ENCODE measurements at regions not wholly inside any gene's neighbourhood (a gene's known extent, or its start where the extent isn't known, plus 50 kb on each side); places are given as distances from the start of the nearest gene placed in this dataset.
"Not testable (repeated sequence)": the region's sequence is repeated elsewhere in the genome, so short reads cannot be mapped to it uniquely, and the experiment has no call there.

GRCh38 chr12:111274777-111275176, 94.1 kb downstream of the PHETA1 start:
- DNase-seq (ENCODE audit: low read depth in 2 of 3, low spot score in 2 of 3), result peak in 2 of 3 donors; percentile 14 to 31

DNA sequence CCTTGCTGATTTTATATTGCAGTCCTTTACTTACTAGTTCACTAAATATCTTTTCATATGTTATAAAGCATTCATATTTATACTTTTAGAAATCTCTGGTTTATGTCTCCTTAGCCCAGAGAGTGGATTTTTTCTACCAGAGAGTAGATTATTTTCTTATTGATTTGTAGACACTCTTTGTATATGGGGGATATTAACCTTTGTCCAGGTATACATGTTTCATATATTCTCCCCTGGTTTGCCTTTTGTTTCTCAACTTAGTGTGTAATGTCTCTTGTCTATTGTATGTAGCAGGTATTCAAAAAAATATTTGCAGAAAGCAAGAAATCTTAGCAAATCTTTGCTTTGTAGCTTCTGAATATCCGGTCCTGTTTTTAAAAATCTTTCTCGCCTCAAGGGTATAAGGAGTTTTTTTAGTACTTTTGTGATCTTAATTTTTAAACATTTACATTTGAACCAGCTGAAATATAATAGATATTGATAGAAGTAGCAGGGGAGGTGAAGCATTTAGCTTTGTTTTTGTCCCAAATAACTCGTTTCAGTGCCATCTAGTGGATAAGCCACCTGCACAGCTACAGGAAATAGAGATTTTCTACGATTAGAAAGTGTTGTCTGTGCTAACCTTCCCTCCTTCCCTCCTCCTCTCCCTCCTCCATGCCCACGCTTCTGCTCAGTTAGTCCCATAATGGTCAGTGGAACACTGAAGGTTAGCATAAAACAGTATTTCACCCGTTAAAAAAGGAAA, 97.0 kb downstream of the PHETA1 start:
- peak in 1 of 3 donors; percentile 26 for DNase-seq (ENCODE audit: low read depth in 2 of 3, low spot score in 2 of 3)

DNA sequence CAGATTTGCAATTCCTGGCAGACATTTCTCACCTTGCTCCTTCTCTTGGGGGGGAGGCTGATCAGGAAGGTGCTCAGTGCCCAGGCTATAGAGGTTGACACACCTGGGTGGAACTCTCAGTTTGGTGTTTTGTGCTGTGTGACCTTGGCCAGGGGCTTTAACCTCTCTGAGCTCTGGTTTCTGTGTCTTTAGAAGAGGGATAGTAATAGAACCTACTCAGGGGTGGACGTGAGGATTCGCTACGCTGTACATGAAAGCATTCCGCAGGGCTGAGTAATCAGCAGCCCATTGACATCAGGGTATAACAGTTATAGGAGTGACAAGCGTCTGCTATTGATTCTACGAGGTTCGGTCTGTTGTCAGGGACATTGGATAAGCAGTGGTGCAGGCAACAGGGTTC, 98.1 kb downstream of the PHETA1 start:
- DNase-seq (ENCODE audit: low read depth in 2 of 3, low spot score in 2 of 3), result no peak

- DNase-seq (ENCODE audit: low read depth in 2 of 3, low spot score in 2 of 3), result no peak
Measured at GRCh38 chr12:111270239-111270638, 98.7 kb downstream of the PHETA1 start.

- DNase-seq (ENCODE audit: low read depth in 2 of 3, low spot score in 2 of 3), result no peak
Measured at GRCh38 chr12:111269718-111270117, 99.2 kb downstream of the PHETA1 start.

DNA sequence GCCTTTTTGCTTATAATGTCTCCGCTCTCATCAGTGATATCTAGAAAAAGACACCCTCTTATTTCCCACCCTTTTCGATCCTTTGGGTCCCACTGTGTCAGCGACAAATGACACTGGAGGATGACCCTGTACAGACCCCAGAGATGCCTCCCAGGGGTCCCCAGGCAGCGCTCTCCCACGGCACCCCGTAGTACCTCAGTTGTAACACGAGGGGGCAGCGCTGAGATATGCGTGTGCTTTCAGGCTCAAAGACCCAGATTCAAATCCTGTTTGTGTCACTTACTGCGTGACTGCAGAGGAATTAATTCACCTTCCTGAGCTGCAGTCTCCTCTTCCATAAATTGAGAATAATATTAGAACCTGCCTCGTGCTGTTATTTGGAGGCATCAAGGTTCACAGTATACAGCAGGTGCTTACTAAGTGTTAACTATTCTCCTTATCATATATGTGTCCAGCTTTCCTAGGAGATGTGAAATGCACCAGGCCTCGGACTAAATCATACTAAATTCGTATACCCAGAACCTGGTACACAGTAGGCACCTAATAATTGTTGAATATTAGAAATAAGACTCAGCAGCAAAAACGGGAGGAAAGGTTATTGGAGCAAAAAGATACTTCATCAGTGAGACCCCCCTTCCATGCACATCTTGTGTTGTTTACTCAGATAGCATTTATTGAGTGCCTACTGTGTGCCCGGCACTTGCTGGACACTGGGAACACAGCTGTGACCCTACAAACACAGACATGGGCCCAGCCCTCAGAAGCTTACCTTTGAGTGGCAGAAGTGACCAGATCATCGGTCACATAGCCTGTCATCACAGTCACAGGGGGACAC, 99.9 kb downstream of the PHETA1 start:
- DNase-seq (ENCODE audit: low read depth in 2 of 3, low spot score in 2 of 3), result peak in 1 of 3 donors; percentile 17

GRCh38 chr12:111267144-111267543, 101.8 kb downstream of the PHETA1 start:
- DNase-seq (ENCODE audit: low read depth in 2 of 3, low spot score in 2 of 3), result no peak

- DNase-seq (ENCODE audit: low read depth in 2 of 3, low spot score in 2 of 3), result no peak
Measured at GRCh38 chr12:111261911-111262676, 106.8 kb downstream of the PHETA1 start.

- no peak for DNase-seq (ENCODE audit: low read depth in 2 of 3, low spot score in 2 of 3)
Measured at GRCh38 chr12:111260732-111261131, 108.2 kb downstream of the PHETA1 start.

- DNase-seq (ENCODE audit: low read depth in 2 of 3, low spot score in 2 of 3), result no peak
Measured at GRCh38 chr12:111259231-111259630, 109.7 kb downstream of the PHETA1 start.

- not testable (repeated sequence) for DNase-seq (ENCODE audit: low read depth in 2 of 3, low spot score in 2 of 3)
Measured at GRCh38 chr12:111258081-111258480, 110.8 kb downstream of the PHETA1 start.

DNA sequence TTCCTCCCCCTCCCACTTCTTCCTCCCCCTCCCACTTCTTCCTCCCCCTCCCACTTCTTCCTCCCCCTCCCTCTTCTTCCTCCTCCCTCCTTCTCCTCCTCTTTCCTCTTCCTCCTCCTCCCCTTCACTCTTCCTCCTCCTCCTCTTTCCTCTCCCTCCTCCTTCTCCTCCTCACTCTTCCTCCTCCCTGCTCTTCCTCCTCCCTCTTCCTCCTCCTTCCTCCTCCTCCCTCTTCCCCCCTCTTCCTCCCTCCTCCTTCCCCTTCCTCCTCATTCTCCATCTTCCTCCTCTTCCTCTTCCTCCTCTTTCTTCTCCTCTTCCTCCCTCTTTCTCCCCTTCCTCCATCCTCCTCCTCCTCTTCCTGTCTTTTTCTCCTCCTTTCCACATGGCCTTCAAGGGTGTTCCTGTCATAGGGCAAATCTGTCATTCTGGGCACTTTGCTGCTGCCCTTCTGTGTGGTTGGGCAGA, 111.4 kb downstream of the PHETA1 start:
- no peak for DNase-seq (ENCODE audit: low read depth in 2 of 3, low spot score in 2 of 3)

GRCh38 chr12:111256629-111257434, 112.1 kb downstream of the PHETA1 start:
- DNase-seq (ENCODE audit: low read depth in 2 of 3, low spot score in 2 of 3), result no peak

DNA sequence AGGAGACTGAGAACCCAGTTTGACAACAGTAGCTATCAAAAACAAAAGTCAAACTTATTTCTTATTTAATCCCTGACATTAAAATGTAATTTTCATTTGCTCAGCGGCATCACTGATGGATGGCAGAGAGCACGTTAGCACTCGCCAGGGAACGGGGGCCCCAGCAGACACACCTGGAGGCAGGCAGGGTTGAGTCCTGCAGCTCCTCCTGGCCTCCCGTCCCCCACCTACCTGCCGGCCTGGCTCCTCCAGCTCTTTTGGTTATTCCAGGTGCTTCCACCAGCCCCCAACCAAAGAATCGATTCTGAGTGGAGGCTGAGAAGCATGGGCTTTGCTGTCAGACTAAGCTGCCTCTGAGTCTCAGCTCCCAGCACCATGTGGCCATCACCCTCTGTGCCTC, 113.6 kb downstream of the PHETA1 start:
- no peak for DNase-seq (ENCODE audit: low read depth in 2 of 3, low spot score in 2 of 3)

DNA sequence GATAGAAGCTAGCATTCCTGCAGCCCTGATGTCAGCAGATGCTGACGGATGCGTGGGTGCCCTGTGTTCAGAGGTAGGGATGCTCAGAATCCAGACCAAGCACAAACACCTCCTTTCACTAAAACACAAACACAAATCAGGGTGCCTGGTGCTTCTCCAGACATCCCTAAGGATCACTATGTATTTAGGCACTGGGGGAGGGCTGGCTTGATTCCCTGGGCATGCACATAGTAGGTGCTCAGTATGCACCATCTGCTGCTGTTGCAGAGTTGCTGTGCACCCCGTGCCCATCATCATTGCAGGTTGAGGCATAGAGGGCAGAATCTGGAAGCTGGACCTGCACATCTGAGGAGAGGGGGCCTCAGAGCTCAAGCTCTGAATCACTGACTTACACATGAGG, 114.8 kb downstream of the PHETA1 start:
- DNase-seq (ENCODE audit: low read depth in 2 of 3, low spot score in 2 of 3), result no peak

DNA sequence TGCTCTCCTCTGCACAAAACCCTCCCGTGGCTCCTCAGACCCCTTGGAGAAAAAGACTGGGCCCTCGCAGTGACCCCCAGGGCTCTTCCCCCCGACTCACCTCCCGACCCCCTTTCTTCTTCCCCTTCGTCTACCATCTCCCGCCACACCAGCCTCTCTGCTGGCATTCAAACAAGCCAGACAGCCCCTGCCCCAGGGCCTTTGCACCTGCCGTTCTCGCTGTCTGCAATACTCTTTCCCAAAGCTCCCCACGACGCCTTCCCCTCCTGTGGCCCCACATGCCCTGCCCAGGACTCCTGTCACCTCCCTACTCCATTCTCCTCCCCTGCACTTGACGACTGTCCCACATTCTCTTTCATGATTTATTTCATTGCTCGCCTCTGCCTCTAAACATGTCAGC, 115.7 kb downstream of the PHETA1 start:
- no peak for DNase-seq (ENCODE audit: low read depth in 2 of 3, low spot score in 2 of 3)

GRCh38 chr12:111251787-111252186, 117.1 kb downstream of the PHETA1 start:
- no peak for DNase-seq (ENCODE audit: low read depth in 2 of 3, low spot score in 2 of 3)

DNA sequence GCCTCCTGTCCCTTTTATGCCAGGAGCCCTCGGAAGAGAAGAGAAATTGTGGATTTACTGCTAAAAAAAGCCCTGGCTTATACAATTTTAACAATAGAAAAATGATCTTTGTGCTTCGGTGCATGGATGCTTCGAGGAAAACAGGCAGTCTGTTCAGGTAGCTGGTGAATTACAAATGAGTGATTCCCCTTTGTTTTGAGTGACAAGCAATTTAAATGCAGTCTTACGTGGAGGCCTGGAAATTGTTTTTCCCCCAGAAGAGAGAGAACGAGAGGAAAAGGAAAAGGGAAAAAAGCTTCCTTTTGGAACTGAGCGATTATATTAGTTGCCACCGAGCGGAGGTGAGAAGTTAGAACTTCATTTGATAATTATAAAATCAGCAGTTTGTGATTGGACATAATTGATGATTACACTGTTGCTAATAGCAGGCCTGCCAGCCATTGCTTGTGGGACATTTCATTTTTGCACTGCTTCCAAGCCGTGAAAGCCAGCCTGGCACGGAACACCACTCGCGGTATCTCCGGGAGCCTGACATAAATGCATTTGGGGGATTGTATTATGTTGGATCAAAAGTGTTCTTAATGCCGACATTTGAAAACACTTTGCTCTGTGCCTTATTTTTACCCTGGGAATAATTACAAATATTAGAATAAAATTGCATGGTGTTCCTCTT, 117.7 kb downstream of the PHETA1 start:
- DNase-seq (ENCODE audit: low read depth in 2 of 3, low spot score in 2 of 3), result no peak

DNA sequence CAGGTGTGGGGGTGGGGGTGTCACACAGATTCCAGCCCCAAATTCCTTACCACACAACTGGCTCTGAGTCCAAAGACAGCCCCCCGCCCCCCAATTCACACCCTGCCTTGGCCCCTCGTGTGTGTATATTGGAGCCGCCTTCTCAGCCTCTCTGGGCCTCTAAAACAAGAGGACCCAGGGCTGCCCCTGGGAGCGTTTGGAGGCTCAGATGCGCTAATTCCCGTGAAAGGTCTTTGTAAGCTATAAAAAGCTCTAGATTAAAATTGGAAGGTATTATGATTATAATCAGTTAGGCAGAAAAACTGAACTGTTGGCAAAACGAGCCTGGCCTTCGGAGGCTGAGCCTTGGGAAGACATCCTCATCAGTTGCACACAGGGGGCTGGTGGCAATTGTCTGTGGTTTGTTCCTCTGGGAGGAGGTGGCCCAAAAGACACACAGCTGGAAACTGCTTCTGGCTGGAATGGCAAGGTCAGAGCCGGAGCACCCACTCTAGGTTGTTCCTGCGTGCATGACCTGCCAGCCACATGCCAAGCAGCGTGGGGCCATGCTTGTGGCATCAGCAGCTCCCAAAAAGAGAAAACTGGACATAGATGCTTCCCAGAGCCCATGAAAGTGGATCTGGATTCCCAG, 118.5 kb downstream of the PHETA1 start:
- DNase-seq (ENCODE audit: low read depth in 2 of 3, low spot score in 2 of 3), result no peak

Measured in hematopoietic multipotent progenitor cell (in vitro differentiated cells).